ENCODE measurements at regions not wholly inside any gene's neighbourhood (a gene's known extent, or its start where the extent isn't known, plus 50 kb on each side); places are given as distances from the start of the nearest gene placed in this dataset.

DNA sequence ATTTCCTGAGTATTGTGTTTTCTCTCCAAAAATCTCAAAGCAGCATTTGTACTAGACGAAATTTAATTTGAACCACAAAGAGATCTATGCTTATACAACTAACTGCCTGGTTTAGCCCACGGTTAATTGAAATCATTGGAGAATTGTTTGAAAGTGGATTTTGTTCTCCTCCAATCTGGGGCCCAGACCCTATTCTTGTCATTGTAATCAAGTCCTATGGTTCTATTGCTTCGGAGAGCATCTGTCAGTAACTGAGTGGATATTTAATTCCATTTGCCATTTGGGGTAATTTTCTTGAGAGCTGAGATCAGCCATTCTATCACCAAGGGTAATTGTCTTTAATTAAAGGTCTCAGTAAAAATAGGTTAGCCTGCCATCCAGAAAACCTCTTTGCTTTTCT lies 117.0 kb upstream of the KCNG1 start:
- TF ChIP-seq, protein P1, sequence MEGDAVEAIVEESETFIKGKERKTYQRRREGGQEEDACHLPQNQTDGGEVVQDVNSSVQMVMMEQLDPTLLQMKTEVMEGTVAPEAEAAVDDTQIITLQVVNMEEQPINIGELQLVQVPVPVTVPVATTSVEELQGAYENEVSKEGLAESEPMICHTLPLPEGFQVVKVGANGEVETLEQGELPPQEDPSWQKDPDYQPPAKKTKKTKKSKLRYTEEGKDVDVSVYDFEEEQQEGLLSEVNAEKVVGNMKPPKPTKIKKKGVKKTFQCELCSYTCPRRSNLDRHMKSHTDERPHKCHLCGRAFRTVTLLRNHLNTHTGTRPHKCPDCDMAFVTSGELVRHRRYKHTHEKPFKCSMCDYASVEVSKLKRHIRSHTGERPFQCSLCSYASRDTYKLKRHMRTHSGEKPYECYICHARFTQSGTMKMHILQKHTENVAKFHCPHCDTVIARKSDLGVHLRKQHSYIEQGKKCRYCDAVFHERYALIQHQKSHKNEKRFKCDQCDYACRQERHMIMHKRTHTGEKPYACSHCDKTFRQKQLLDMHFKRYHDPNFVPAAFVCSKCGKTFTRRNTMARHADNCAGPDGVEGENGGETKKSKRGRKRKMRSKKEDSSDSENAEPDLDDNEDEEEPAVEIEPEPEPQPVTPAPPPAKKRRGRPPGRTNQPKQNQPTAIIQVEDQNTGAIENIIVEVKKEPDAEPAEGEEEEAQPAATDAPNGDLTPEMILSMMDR (conservative IDR thresholded peaks at IDR 0.05), result no peak
- no peak for TF ChIP-seq ZFX (IDR thresholded peaks at IDR 0.05)

Data from C4-2B (cell line).